Peyer's patch (tissue), 4 donors: ENCODE measurements at regions not wholly inside any gene's neighbourhood (a gene's known extent, or its start where the extent isn't known, plus 50 kb on each side); places are given as distances from the start of the nearest gene placed in this dataset.
"Not testable (repeated sequence)": the region's sequence is repeated elsewhere in the genome, so short reads cannot be mapped to it uniquely, and the experiment has no call there.

Experiments used
- POLR2A ChIP-seq, 2 donors: fragments of 450-650 bp; IDR thresholded peaks; one replicate each; pipeline ENCODE4 v1.5.1; 2017; ENCODE audit warnings: antibody characterized with exemption in 2 of 2, mild to moderate bottlenecking in 2 of 2, moderate library complexity in 2 of 2
- TF ChIP-seq, protein P1 (sequence below), 6 experiments: fragments of 450-650 bp in 4 of 6; fragments of 200-600 bp in 2 of 6; sonication (generic) in 1 of 6; IDR thresholded peaks; one replicate each; pipeline ENCODE4 v1.5.1; 2017 to 2019; ENCODE audit warnings: antibody characterized with exemption in 6 of 6, mild to moderate bottlenecking in 3 of 6, moderate library complexity in 1 of 6

DNA sequence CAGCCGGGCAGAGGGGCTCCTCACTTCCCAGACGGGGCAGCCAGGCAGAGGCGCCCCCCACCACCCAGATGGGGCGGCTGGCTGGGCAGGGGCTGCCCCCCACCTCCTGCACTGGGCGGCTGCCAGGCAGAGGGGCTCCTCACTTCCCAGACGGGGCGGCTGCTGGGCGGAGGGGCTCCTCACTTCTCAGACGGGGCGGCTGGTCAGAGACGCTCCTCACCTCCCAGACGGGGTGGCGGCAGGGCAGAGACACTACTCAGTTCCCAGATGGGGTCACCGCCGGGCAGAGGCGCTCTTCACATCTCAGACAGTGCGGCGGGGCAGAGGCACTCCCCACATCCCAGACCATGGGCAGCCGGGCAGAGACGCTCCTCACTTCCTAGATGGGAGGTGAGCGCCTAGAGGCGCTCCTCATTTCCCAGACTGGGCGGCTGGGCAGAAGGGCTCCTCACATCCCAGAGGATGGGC lies 142.3 kb upstream of the FHIT start:
- TF ChIP-seq, protein P1, sequence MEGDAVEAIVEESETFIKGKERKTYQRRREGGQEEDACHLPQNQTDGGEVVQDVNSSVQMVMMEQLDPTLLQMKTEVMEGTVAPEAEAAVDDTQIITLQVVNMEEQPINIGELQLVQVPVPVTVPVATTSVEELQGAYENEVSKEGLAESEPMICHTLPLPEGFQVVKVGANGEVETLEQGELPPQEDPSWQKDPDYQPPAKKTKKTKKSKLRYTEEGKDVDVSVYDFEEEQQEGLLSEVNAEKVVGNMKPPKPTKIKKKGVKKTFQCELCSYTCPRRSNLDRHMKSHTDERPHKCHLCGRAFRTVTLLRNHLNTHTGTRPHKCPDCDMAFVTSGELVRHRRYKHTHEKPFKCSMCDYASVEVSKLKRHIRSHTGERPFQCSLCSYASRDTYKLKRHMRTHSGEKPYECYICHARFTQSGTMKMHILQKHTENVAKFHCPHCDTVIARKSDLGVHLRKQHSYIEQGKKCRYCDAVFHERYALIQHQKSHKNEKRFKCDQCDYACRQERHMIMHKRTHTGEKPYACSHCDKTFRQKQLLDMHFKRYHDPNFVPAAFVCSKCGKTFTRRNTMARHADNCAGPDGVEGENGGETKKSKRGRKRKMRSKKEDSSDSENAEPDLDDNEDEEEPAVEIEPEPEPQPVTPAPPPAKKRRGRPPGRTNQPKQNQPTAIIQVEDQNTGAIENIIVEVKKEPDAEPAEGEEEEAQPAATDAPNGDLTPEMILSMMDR (IDR thresholded peaks at IDR 0.05): not testable (repeated sequence)
- not testable (repeated sequence) for TF ChIP-seq POLR2A (IDR thresholded peaks at IDR 0.05)
